Trophoblast cell (in vitro differentiated cells and primary cell): ENCODE measurements at regions not wholly inside any gene's neighbourhood (a gene's known extent, or its start where the extent isn't known, plus 50 kb on each side); places are given as distances from the start of the nearest gene placed in this dataset.

Experiments
- DNase-seq, 2 donors: peaks; one replicate each; pipeline ENCODE4 v3.0.0-alpha.2; 2016
- H2AFZ ChIP-seq: 2 replicates; pipeline ENCODE4 v1.6.1; 2013; ENCODE audit warnings: low read length, moderate library complexity, mild to moderate bottlenecking; ENCODE audit not compliant: insufficient read depth, poor library complexity
- H2AK5ac ChIP-seq: 2 replicates; pipeline ENCODE4 v1.6.1; 2013; ENCODE audit warnings: mild to moderate bottlenecking, low read length
- H2BK120ac ChIP-seq: 2 replicates; pipeline ENCODE4 v1.6.1; 2013; ENCODE audit warnings: low read length, mild to moderate bottlenecking, moderate library complexity; ENCODE audit not compliant: insufficient read depth, poor library complexity
- H2BK12ac ChIP-seq: 2 replicates; pipeline ENCODE4 v1.6.1; 2013; ENCODE audit warnings: mild to moderate bottlenecking, low read length, moderate library complexity
- H2BK5ac ChIP-seq: 2 replicates; pipeline ENCODE4 v1.6.1; 2013; ENCODE audit warnings: low read length, low read depth, moderate library complexity, mild to moderate bottlenecking; ENCODE audit not compliant: poor library complexity
- H3K14ac ChIP-seq: 2 replicates; pipeline ENCODE4 v1.6.1; 2013; ENCODE audit warnings: mild to moderate bottlenecking, low read length
- H3K18ac ChIP-seq: 2 replicates; pipeline ENCODE4 v1.6.1; 2013; ENCODE audit warnings: mild to moderate bottlenecking, low read length
- H3K23ac ChIP-seq: 2 replicates; pipeline ENCODE4 v1.6.1; 2013; ENCODE audit warnings: low read length
- H3K27ac ChIP-seq: 2 replicates; pipeline ENCODE4 v1.5.1; 2013; ENCODE audit warnings: low read depth, mild to moderate bottlenecking, inconsistent platforms, low read length, moderate library complexity
- H3K27me3 ChIP-seq: 2 replicates; pipeline ENCODE4 v1.6.1; 2013; ENCODE audit warnings: inconsistent platforms, mild to moderate bottlenecking, low read length, moderate library complexity; ENCODE audit not compliant: insufficient read depth
- H3K36me3 ChIP-seq, 2 experiments: 1 replicate in 1 of 2; 2 replicates in 1 of 2; pipeline ENCODE4 v1.6.1; 2013; ENCODE audit warnings: low read length in 2 of 2, mild to moderate bottlenecking in 2 of 2, moderate library complexity in 1 of 2; ENCODE audit not compliant: insufficient read depth in 2 of 2, control insufficient read depth in 1 of 2
- H3K4ac ChIP-seq: 2 replicates; pipeline ENCODE4 v1.6.1; 2013; ENCODE audit warnings: low read depth, mild to moderate bottlenecking, low read length, moderate library complexity
- H3K4me1 ChIP-seq, 2 experiments: 1 replicate in 1 of 2; 2 replicates in 1 of 2; pipeline ENCODE4 v1.6.1; 2013; ENCODE audit warnings: low read length in 2 of 2, mild to moderate bottlenecking in 2 of 2, moderate library complexity in 1 of 2; ENCODE audit not compliant: insufficient read depth in 2 of 2, control insufficient read depth in 1 of 2
- H3K4me2 ChIP-seq: 2 replicates; pipeline ENCODE4 v1.6.1; 2013; ENCODE audit warnings: inconsistent platforms, mild to moderate bottlenecking, low read length, moderate library complexity
- H3K4me3 ChIP-seq: 2 replicates; pipeline ENCODE4 v1.5.1; 2013; ENCODE audit warnings: mild to moderate bottlenecking, low read depth, low read length, inconsistent platforms
- H3K79me1 ChIP-seq: one replicate; pipeline ENCODE4 v1.6.1; 2013; ENCODE audit warnings: low read length
- H3K79me2 ChIP-seq: 2 replicates; pipeline ENCODE4 v1.6.1; 2013; ENCODE audit warnings: low read length, mild to moderate bottlenecking; ENCODE audit not compliant: control insufficient read depth, insufficient read depth, poor library complexity
- H3K9ac ChIP-seq: 2 replicates; pipeline ENCODE4 v1.6.1; 2013; ENCODE audit warnings: mild to moderate bottlenecking, low read length
- H3K9me3 ChIP-seq: 2 replicates; pipeline ENCODE4 v1.6.1; 2013; ENCODE audit warnings: low read depth, mild to moderate bottlenecking, control low read depth, inconsistent platforms, low read length; ENCODE audit not compliant: insufficient read depth
- H4K12ac ChIP-seq: 2 replicates; pipeline ENCODE4 v1.6.1; 2013; ENCODE audit warnings: low read depth, mild to moderate bottlenecking, low read length, moderate library complexity
- H4K8ac ChIP-seq: 2 replicates; pipeline ENCODE4 v1.6.1; 2013; ENCODE audit warnings: low read depth, mild to moderate bottlenecking, low read length, moderate library complexity
- H4K91ac ChIP-seq: one replicate; pipeline ENCODE4 v1.6.1; 2013; ENCODE audit warnings: low read depth, mild to moderate bottlenecking, low read length, moderate library complexity
- WGBS: extraction: QIAGEN DNeasy Blood & Tissue Kit; methylation state at CpG from one replicate; pipeline ENCODE4 v1.1.7; 2013; ENCODE audit warnings: missing lambda C conversion rate; ENCODE audit not compliant: insufficient read length, insufficient coverage; ENCODE audit errors: extremely low coverage; 5-methylcytosine and 5-hydroxymethylcytosine counted together

GRCh38 chr4:35087218-35087617, 1157.1 kb downstream of the ARAP2 start:
- Histone ChIP-seq H3K79me2 (no peaks in the 10 kb centered on the region), H3K23ac (no peak overlapping the region), H3K79me1 (no peaks in the 10 kb centered on the region), H2BK5ac (no peak overlapping the region), H2AFZ (no peak overlapping the region), H3K4ac (no peak overlapping the region), H3K4me3 (no peak overlapping the region), H3K4me2 (no peak overlapping the region), H3K4me1 (peaks cover 0 to 2% of the 10 kb centered on the region in 2 experiments), H2BK120ac (no peak overlapping the region), H2BK12ac (no peak overlapping the region), H4K91ac (no peak overlapping the region), H3K27ac (no peak overlapping the region), H3K18ac (no peak overlapping the region), H4K8ac (no peak overlapping the region), H3K9ac (no peak overlapping the region), H3K14ac (no peak overlapping the region), H3K9me3 (no peaks in the 10 kb centered on the region), H2AK5ac (no peak overlapping the region), H3K27me3 (no peaks in the 10 kb centered on the region), H4K12ac (no peak overlapping the region), H3K36me3 (no peaks in the 10 kb centered on the region)
- no CpG with 5 or more reads among the region's 3 CpGs for WGBS
- DNase-seq = no peak

DNA sequence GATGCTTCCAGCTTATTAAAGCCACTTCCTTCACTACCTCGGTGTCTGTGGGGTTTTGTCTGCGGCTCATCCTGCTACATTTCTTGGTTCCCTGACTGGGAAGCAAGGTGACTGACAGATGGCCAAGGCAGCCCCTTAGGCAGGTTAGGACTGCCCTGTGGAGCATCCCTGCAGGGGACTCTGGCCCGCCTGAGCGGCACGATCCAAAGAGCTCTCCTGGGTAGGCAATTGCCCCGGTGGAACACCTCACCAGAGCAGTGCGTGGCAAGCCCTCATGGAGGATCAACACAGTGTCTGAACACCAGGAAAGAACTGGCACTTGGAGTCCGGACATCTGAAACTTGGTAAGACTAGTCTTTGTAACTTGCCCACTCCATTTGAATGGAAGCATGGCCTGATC, 1143.4 kb downstream of the ARAP2 start:
- H2BK5ac ChIP-seq = no peak overlapping the region
- no peak overlapping the region for H3K14ac ChIP-seq
- H3K4me2 ChIP-seq = no peak overlapping the region
- no peak overlapping the region for H3K4me3 ChIP-seq
- H3K79me1 ChIP-seq = peaks cover 4% of the 10 kb centered on the region
- H4K91ac ChIP-seq = no peak overlapping the region
- no peak overlapping the region for H4K12ac ChIP-seq
- peaks cover 3% of the 10 kb centered on the region for H3K9me3 ChIP-seq
- no peak overlapping the region for H3K27ac ChIP-seq
- H3K36me3 ChIP-seq = no peaks in the 10 kb centered on the region
- no peaks in the 10 kb centered on the region for H3K79me2 ChIP-seq
- H3K4ac ChIP-seq = no peak overlapping the region
- H3K4me1 ChIP-seq = peaks cover 5 to 8% of the 10 kb centered on the region in 2 experiments
- no peak overlapping the region for H3K18ac ChIP-seq
- H4K8ac ChIP-seq = no peak overlapping the region
- DNase-seq = no peak
- no peak overlapping the region for H2AFZ ChIP-seq
- no peak overlapping the region for H2AK5ac ChIP-seq
- no peak overlapping the region for H3K9ac ChIP-seq
- H2BK12ac ChIP-seq = no peak overlapping the region
- no CpG with 5 or more reads among the region's 8 CpGs for WGBS
- H2BK120ac ChIP-seq = no peak overlapping the region
- no peak overlapping the region for H3K23ac ChIP-seq
- no peaks in the 10 kb centered on the region for H3K27me3 ChIP-seq

- Histone ChIP-seq H3K4me1 (peaks cover 5 to 8% of the 10 kb centered on the region in 2 experiments), H3K4ac (no peak overlapping the region), H3K27ac (no peak overlapping the region), H3K14ac (no peak overlapping the region), H2AFZ (no peak overlapping the region), H4K12ac (no peak overlapping the region), H3K9me3 (peaks cover 3% of the 10 kb centered on the region), H3K36me3 (no peaks in the 10 kb centered on the region), H3K18ac (no peak overlapping the region), H2BK5ac (no peak overlapping the region), H3K4me3 (no peak overlapping the region), H2BK12ac (no peak overlapping the region), H2AK5ac (no peak overlapping the region), H3K79me1 (peaks cover 8% of the 10 kb centered on the region), H3K27me3 (no peaks in the 10 kb centered on the region), H2BK120ac (no peak overlapping the region), H3K4me2 (no peak overlapping the region), H3K23ac (no peak overlapping the region), H4K8ac (no peak overlapping the region), H3K79me2 (no peaks in the 10 kb centered on the region), H4K91ac (no peak overlapping the region), H3K9ac (no peak overlapping the region)
- no CpG with 5 or more reads among the region's 8 CpGs for WGBS
- no peak for DNase-seq
Observed at GRCh38 chr4:35102066-35102465, 1142.2 kb downstream of the ARAP2 start.

DNA sequence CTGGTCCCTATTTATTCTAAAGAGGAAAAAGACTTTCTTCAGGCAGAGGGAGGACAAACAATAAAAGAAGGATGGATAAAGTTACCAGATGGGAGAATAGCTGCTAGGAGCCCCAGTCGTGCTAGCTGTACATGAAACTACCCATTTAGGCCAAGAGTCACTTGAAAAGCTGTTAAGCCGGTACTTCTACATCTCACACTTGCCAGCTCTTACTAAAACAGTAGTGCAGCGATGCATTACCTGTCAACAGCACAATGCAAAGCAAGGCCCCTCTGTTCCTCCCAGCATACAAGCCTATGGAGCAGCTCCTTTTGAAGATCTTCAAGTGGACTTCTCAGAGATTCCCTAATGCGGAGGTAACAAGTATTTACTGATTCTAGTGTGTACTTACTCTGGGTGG, 1138.8 kb downstream of the ARAP2 start:
- peaks cover 3% of the 10 kb centered on the region for H3K9me3 ChIP-seq
- H3K79me1 ChIP-seq = peaks cover 12% of the 10 kb centered on the region
- no peak overlapping the region for H2AK5ac ChIP-seq
- no peak overlapping the region for H3K4me3 ChIP-seq
- no peaks in the 10 kb centered on the region for H3K27me3 ChIP-seq
- H3K4me2 ChIP-seq = no peak overlapping the region
- H3K9ac ChIP-seq = no peak overlapping the region
- peak overlapping the region; percentile 63 for H3K27ac ChIP-seq
- H4K12ac ChIP-seq = no peak overlapping the region
- no peaks in the 10 kb centered on the region for H3K36me3 ChIP-seq
- H2BK12ac ChIP-seq = peak overlapping the region; percentile 78
- no peak overlapping the region for H4K91ac ChIP-seq
- WGBS = no CpG with 5 or more reads among the region's 4 CpGs
- no peak overlapping the region for H3K4ac ChIP-seq
- no peak overlapping the region for H2AFZ ChIP-seq
- no peak overlapping the region for H3K14ac ChIP-seq
- no peaks in the 10 kb centered on the region for H3K79me2 ChIP-seq
- H3K23ac ChIP-seq = no peak overlapping the region
- no peak overlapping the region for H2BK5ac ChIP-seq
- peak; percentile 19 to 59 for DNase-seq
- peak overlapping the region; percentile 65 for H4K8ac ChIP-seq
- no peak overlapping the region for H3K18ac ChIP-seq
- H3K4me1 ChIP-seq = peaks cover 5 to 8% of the 10 kb centered on the region in 2 experiments
- peak overlapping the region; percentile 73 for H2BK120ac ChIP-seq
